HepG2 (cell line): ENCODE measurements at regions not wholly inside any gene's neighbourhood (a gene's known extent, or its start where the extent isn't known, plus 50 kb on each side); places are given as distances from the start of the nearest gene placed in this dataset.

Experiments used
- ATAC-seq: fragments of 200-7000 bp; cut with Tn5 transposase; 3 replicates; pipeline ENCODE4 v1.9.1; 2020; ENCODE audit warnings: mild to moderate bottlenecking, moderate library complexity
- BruUV-seq: library from RNA; stranded (reverse); fragments of 400-500 nt; replicated peaks from 2 replicates; lab custom pipeline; 2021; lab: Mats Ljungman, UMichigan
- CTCF ChIA-PET: fragments of 300-600 bp; formaldehyde crosslinking; extraction: SDS; loops from one replicate; lab custom pipeline; 2021; ENCODE audit warnings: low total read pairs, inconsistent platforms, low intra/inter-chr PET ratio; lab: Yijun Ruan, JAX
- POLR2A ChIA-PET: fragments of 350-600 bp; sonication (Branson Sonifier 250); formaldehyde crosslinking; loops from one replicate; lab custom pipeline; 2020; ENCODE audit warnings: antibody characterized with exemption, inconsistent platforms; lab: Yijun Ruan, JAX
- DNase-seq: peaks from one replicate; pipeline ENCODE4 v3.0.0-alpha.2; 2015; ENCODE audit warnings: low spot score
- FAIRE-seq: peaks from 3 replicates; lab custom pipeline; 2011; peaks lifted over from hg19 to GRCh38; lab: Jason Lieb, UNC
- H2AFZ ChIP-seq: one replicate; pipeline ENCODE4 v1.6.1; 2011; ENCODE audit warnings: low read length, inconsistent platforms
- H3K27ac ChIP-seq: fragments of 300-600 bp; 3 replicates; pipeline ENCODE4 v1.8.0; 2011; ENCODE audit warnings: mixed run types, mild to moderate bottlenecking, mixed read lengths, low read length, inconsistent platforms; ENCODE audit not compliant: insufficient read depth; ENCODE audit errors: extremely low read length
- H3K27me3 ChIP-seq, 2 experiments: fragments of 200-600 bp in 1 of 2; 2 replicates in 1 of 2; 3 replicates in 1 of 2; pipeline versions ENCODE4 v1.6.0 to v1.8.0; 2011; ENCODE audit warnings: low read length in 2 of 2, mild to moderate bottlenecking in 2 of 2, moderate library complexity in 2 of 2, inconsistent platforms in 1 of 2; ENCODE audit not compliant: insufficient read depth in 2 of 2, control insufficient read depth in 1 of 2
- H3K36me3 ChIP-seq, 2 experiments: fragments of 200-600 bp in 1 of 2; replicated peaks in 1 of 2; 2 replicates in 1 of 2; 3 replicates in 1 of 2; pipeline versions ENCODE4 v1.5.1 to v1.8.0; 2011; ENCODE audit warnings: low read length in 2 of 2, inconsistent platforms in 1 of 2; ENCODE audit not compliant: insufficient read depth in 2 of 2, control insufficient read depth in 1 of 2
- H3K4me1 ChIP-seq: 2 replicates; pipeline ENCODE4 v1.5.1; 2012; ENCODE audit warnings: low read length, inconsistent platforms; ENCODE audit not compliant: insufficient read depth
- H3K4me2 ChIP-seq: 2 replicates; pipeline ENCODE4 v1.6.0; 2011; ENCODE audit warnings: low read depth, low read length, inconsistent platforms
- H3K4me3 ChIP-seq, 3 experiments: fragments of 200-600 bp in 1 of 3; sonication (generic), shearing (Covaris generic) in 1 of 3; replicated peaks in 1 of 3; 2 replicates each; pipeline ENCODE4 v1.5.1; 2011 to 2016; ENCODE audit warnings: low read length in 3 of 3, inconsistent platforms in 2 of 3, low read depth in 2 of 3, mild to moderate bottlenecking in 2 of 3, control low read depth in 1 of 3, mixed read lengths in 1 of 3; ENCODE audit not compliant: insufficient read depth in 1 of 3
- H3K79me2 ChIP-seq: one replicate; pipeline ENCODE4 v1.6.1; 2011; ENCODE audit warnings: low read length, inconsistent platforms; ENCODE audit not compliant: insufficient read depth
- H3K9ac ChIP-seq: 2 replicates; pipeline ENCODE4 v1.6.0; 2011; ENCODE audit warnings: mild to moderate bottlenecking, low read depth, low read length, inconsistent platforms; ENCODE audit not compliant: insufficient read depth
- H3K9me3 ChIP-seq: 2 replicates; pipeline ENCODE4 v1.5.1; 2012; ENCODE audit warnings: mild to moderate bottlenecking, low read length
- H4K20me1 ChIP-seq: 2 replicates; pipeline ENCODE4 v1.6.0; 2011; ENCODE audit warnings: inconsistent platforms, mild to moderate bottlenecking, low read length, moderate library complexity; ENCODE audit not compliant: insufficient read depth
- GFI1 ChIP-seq: sonication (generic); formaldehyde crosslinking; IDR thresholded peaks from 2 replicates; pipeline ENCODE4 v1.5.0; 2020; ENCODE audit warnings: missing genetic modification reagents, mild to moderate bottlenecking, borderline replicate concordance
- KDM5A ChIP-seq: fragments of 200-600 bp; sonication (generic); IDR thresholded peaks from 2 replicates; pipeline ENCODE4 v1.7.0; 2018; ENCODE audit warnings: antibody characterized with exemption, mild to moderate bottlenecking, low read length, borderline replicate concordance
- LBX2 ChIP-seq: sonication (generic); formaldehyde crosslinking; IDR thresholded peaks from 2 replicates; pipeline ENCODE4 v1.5.0; 2020; ENCODE audit warnings: missing genetic modification reagents, mild to moderate bottlenecking, borderline replicate concordance
- MEIS1 ChIP-seq: sonication (generic); formaldehyde crosslinking; IDR thresholded peaks from 2 replicates; pipeline ENCODE4 v1.9.0; 2021; ENCODE audit warnings: mild to moderate bottlenecking, missing genetic modification reagents, moderate library complexity, borderline replicate concordance
- MEIS2 ChIP-seq: sonication (generic); formaldehyde crosslinking; IDR thresholded peaks from 2 replicates; pipeline ENCODE4 v1.9.0; 2021; ENCODE audit warnings: mild to moderate bottlenecking, missing genetic modification reagents
- NFIB ChIP-seq: sonication (generic); formaldehyde crosslinking; IDR thresholded peaks from 2 replicates; pipeline ENCODE4 v1.9.0; 2021; ENCODE audit warnings: missing genetic modification reagents, mild to moderate bottlenecking, borderline replicate concordance
- RFX5 ChIP-seq: IDR thresholded peaks from 2 replicates; pipeline ENCODE4 v1.6.1; 2011; ENCODE audit warnings: low read depth, low read length, improper control_type of control experiment
- SRSF4 ChIP-seq: fragments of 200-400 bp; formaldehyde crosslinking; IDR thresholded peaks from one replicate; pipeline ENCODE4 v1.6.1; 2018; ENCODE audit warnings: mild to moderate bottlenecking, low read depth, low read length, moderate library complexity; ENCODE audit not compliant: poor library complexity, severe bottlenecking
- TBP ChIP-seq: sonication (generic); formaldehyde crosslinking; IDR thresholded peaks from 2 replicates; pipeline ENCODE4 v1.5.0; 2020; ENCODE audit warnings: missing genetic modification reagents
- ZBTB34 ChIP-seq: sonication (generic); formaldehyde crosslinking; IDR thresholded peaks from 2 replicates; pipeline ENCODE4 v1.8.0; 2022; ENCODE audit warnings: mild to moderate bottlenecking, missing genetic modification reagents
- ZNF510 ChIP-seq: sonication (generic); formaldehyde crosslinking; IDR thresholded peaks from 2 replicates; pipeline ENCODE4 v1.4.0; 2020; ENCODE audit warnings: low read depth, mild to moderate bottlenecking, missing genetic modification reagents
- ZNF768 ChIP-seq: sonication (generic); formaldehyde crosslinking; IDR thresholded peaks from 2 replicates; pipeline ENCODE4 v1.4.0; 2020; ENCODE audit warnings: missing genetic modification reagents
- ZNF891 ChIP-seq: sonication (generic); formaldehyde crosslinking; IDR thresholded peaks from 2 replicates; pipeline ENCODE4 v1.5.0; 2020; ENCODE audit warnings: mild to moderate bottlenecking, missing genetic modification reagents
- WGBS: methylation state at CpG from one replicate; pipeline ENCODE4 v1.1.6; 2017; ENCODE audit warnings: low lambda C conversion rate; 5-methylcytosine and 5-hydroxymethylcytosine counted together
- in situ Hi-C: cut with HindIII; loops from 2 replicates; pipeline ENCODE4 v1.10.0; 2017; ENCODE audit warnings: low pct_unique_long_range_greater_than_20kb; ENCODE audit not compliant: extremely low pct_ligation_motif_present
- intact Hi-C: fragments of 100-400 bp; cut with micrococcal nuclease; formaldehyde crosslinking; loops from one replicate; pipeline ENCODE4 v1.10.0; 2022; ENCODE audit not compliant: unreplicated experiment
- TF ChIP-seq, protein P1 (sequence below): sonication (generic); formaldehyde crosslinking; IDR thresholded peaks from 2 replicates; pipeline ENCODE4 v1.5.1; 2020; ENCODE audit warnings: missing genetic modification reagents, mild to moderate bottlenecking, borderline replicate concordance

DNA sequence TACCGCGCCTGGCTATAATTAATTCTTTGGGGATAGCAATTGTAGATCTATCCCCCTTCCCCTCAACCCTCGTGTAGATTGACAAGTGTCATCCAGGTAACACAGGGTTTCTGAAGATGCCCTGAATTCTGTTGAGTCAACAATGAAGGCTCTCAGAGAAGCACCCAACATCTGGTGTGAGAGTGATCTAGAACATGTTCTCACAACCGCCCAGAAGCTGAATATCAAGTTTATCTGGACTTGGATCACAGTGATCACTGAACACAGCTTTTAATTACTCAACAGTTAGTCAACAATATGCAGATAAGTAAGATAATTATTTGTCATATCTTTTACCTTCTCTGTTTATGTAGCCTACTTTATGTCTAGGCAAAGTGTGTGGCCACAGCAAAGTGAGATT is 204.2 kb upstream of the RGMB start (continued):
- TF ChIP-seq, protein P1, sequence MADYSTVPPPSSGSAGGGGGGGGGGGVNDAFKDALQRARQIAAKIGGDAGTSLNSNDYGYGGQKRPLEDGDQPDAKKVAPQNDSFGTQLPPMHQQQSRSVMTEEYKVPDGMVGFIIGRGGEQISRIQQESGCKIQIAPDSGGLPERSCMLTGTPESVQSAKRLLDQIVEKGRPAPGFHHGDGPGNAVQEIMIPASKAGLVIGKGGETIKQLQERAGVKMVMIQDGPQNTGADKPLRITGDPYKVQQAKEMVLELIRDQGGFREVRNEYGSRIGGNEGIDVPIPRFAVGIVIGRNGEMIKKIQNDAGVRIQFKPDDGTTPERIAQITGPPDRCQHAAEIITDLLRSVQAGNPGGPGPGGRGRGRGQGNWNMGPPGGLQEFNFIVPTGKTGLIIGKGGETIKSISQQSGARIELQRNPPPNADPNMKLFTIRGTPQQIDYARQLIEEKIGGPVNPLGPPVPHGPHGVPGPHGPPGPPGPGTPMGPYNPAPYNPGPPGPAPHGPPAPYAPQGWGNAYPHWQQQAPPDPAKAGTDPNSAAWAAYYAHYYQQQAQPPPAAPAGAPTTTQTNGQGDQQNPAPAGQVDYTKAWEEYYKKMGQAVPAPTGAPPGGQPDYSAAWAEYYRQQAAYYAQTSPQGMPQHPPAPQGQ (CRISPR knock-in tag) = no peak

DNA sequence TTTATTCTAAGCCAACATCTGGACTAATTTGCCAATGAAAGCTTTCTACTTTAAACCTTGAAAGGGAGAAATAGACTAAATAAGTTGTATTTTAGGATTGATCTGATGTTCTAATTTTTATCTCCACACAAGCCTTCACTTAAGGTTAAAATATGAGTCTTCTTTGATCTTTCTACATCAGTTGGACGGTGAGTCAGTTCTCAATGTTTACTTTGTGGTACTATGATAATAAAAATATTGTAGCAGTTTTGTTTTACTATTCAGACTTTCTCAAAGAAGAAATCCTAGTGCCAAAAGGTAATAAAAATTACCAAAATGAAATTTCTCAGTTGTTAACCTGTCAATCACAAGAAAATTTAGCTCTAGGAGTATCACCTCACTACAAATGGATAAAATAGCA is 203.5 kb upstream of the RGMB start:
- FAIRE-seq (no peak), ATAC-seq (no peak), DNase-seq (no peak)
- Histone ChIP-seq H3K9ac (no peak overlapping the region), H4K20me1 (no peaks in the 10 kb centered on the region), H3K4me2 (no peak overlapping the region), H3K4me3 (no peak overlapping the region), H3K27ac (no peak overlapping the region), H3K36me3 (no peaks in the 10 kb centered on the region), H3K27me3 (no peaks in the 10 kb centered on the region), H3K9me3 (no peaks in the 10 kb centered on the region), H2AFZ (no peak overlapping the region), H3K4me1 (no peaks in the 10 kb centered on the region), H3K79me2 (no peaks in the 10 kb centered on the region)
- TF ChIP-seq NFIB = no peak
- TF ChIP-seq SRSF4 = no peak
- no peak for TF ChIP-seq ZNF768
- no peak for TF ChIP-seq ZBTB34 (CRISPR knock-in tag)
- TF ChIP-seq MEIS2 = no peak
- TF ChIP-seq GFI1 (CRISPR knock-in tag) = no peak
- TF ChIP-seq ZNF510 = no peak
- no peak for TF ChIP-seq ZNF891 (CRISPR knock-in tag)
- no peak for TF ChIP-seq MEIS1 (CRISPR knock-in tag)
- TF ChIP-seq KDM5A = no peak
- no peak for TF ChIP-seq RFX5
- TF ChIP-seq LBX2 (CRISPR knock-in tag) = no peak
- no peak for TF ChIP-seq TBP (CRISPR knock-in tag)
- intact Hi-C loops (no loop called here), in situ Hi-C loops (no loop called here)
- no TSS peak for BruUV-seq
- ChIA-PET POLR2A (no interaction called here), CTCF (no interaction called here)
- 0% methylated on average over 1 of the region's 1 CpG for WGBS
